ENCODE measurements at regions not wholly inside any gene's neighbourhood (a gene's known extent, or its start where the extent isn't known, plus 50 kb on each side); places are given as distances from the start of the nearest gene placed in this dataset.

- Histone ChIP-seq H3K23ac (ENCODE audit: insufficient read length) (no peak overlapping the region), H3K4ac (replicated peaks; ENCODE audit: insufficient read length, low read depth, low read length) (no peak overlapping the region), H2BK12ac (ENCODE audit: low read depth, low read length) (no peak overlapping the region), H3K9me3 (ENCODE audit: insufficient read depth in 2 of 2, low read depth in 1 of 2, low read length in 1 of 2) (no peaks in the 10 kb centered on the region), H2AK5ac (ENCODE audit: low read depth, low read length) (no peak overlapping the region), H3K23me2 (ENCODE audit: low read depth, low read length) (no peaks in the 10 kb centered on the region), H3K18ac (ENCODE audit: extremely low read depth, low read length) (no peak overlapping the region), H4K8ac (ENCODE audit: extremely low read depth, insufficient read depth, low read length) (no peak overlapping the region), H3K4me3 (ENCODE audit: extremely low read depth in 1 of 4, insufficient read depth in 2 of 4, low read depth in 3 of 4, low read length in 4 of 4) (no peak overlapping the region), H4K91ac (replicated peaks; ENCODE audit: insufficient read length, low read length) (no peak overlapping the region), H3K36me3 (ENCODE audit: control insufficient read depth in 2 of 4, insufficient read depth in 4 of 4, low read length in 3 of 4) (no peaks in the 10 kb centered on the region), H3K9ac (replicated peaks in 1 of 4; ENCODE audit: extremely low read depth in 1 of 4, low read depth in 3 of 4, low read length in 3 of 4) (no peak overlapping the region), H3K27ac (ENCODE audit: low read depth, low read length) (no peak overlapping the region), H2AFZ (ENCODE audit: low read length) (no peak overlapping the region), H3K79me1 (ENCODE audit: low read depth, low read length) (no peaks in the 10 kb centered on the region), H3K4me1 (replicated peaks in 1 of 4; ENCODE audit: control insufficient read depth in 3 of 4, insufficient read depth in 4 of 4, low read length in 3 of 4) (peaks cover 0 to under 1% (median 0%) of the 10 kb centered on the region in 4 experiments; a peak in 1 of 7 replicates), H3K27me3 (replicated peaks in 1 of 4; ENCODE audit: control insufficient read depth in 3 of 4, extremely low read depth in 1 of 4, insufficient read depth in 3 of 4, low read length in 3 of 4) (no peaks in the 10 kb centered on the region), H3K79me2 (ENCODE audit: control insufficient read depth in 1 of 2, insufficient read depth in 2 of 2, low read length in 2 of 2) (no peaks in the 10 kb centered on the region), H4K5ac (ENCODE audit: insufficient read length, low read depth, low read length) (no peak overlapping the region), H3K4me2 (ENCODE audit: insufficient read depth in 1 of 2, low read depth in 2 of 2, low read length in 2 of 2) (no peak overlapping the region), H2BK5ac (ENCODE audit: low read depth, low read length) (no peak overlapping the region), H3K56ac (replicated peaks; ENCODE audit: insufficient read length, low read depth, low read length) (no peak overlapping the region), H2BK15ac (ENCODE audit: low read length) (no peak overlapping the region), H4K20me1 (replicated peaks in 1 of 2; ENCODE audit: control insufficient read depth in 1 of 2, insufficient read depth in 2 of 2, low read length in 2 of 2) (no peaks in the 10 kb centered on the region), H2BK120ac (replicated peaks; ENCODE audit: low read depth, low read length) (no peak overlapping the region), H3K14ac (ENCODE audit: insufficient read length) (no peak overlapping the region), H2BK20ac (ENCODE audit: low read length) (no peak overlapping the region)
- no peak for FAIRE-seq
- TF ChIP-seq TBP (IDR thresholded peaks at IDR 0.05; ENCODE audit: low read depth, low read length): no peak
- TF ChIP-seq CTCF (IDR thresholded peaks at IDR 0.05; ENCODE audit: control extremely low read depth in 1 of 3, insufficient read depth in 1 of 3, low read depth in 1 of 3, low read length in 3 of 3): no peak
- TF ChIP-seq, protein P1, sequence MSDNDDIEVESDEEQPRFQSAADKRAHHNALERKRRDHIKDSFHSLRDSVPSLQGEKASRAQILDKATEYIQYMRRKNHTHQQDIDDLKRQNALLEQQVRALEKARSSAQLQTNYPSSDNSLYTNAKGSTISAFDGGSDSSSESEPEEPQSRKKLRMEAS (IDR thresholded peaks at IDR 0.05): no peak
- TF ChIP-seq JUND (IDR thresholded peaks at IDR 0.05; ENCODE audit: low read length): no peak
- TF ChIP-seq NANOG (IDR thresholded peaks at IDR 0.05; ENCODE audit: insufficient read depth, low read depth, low read length, poor library complexity, severe bottlenecking): no peak
- ChIA-PET CTCF (ENCODE audit: partially characterized antibody) (interaction anchor here (2.6 kb wide), 1 partner anchor 23 kb away, joined by 8 read pairs; no protein-coding TSS in a partner anchor), POLR2A (ENCODE audit: partially characterized antibody) (no interaction called here)
- DNase-seq (ENCODE audit: low read depth in 1 of 2, low spot score in 2 of 2): no peak
- WGBS, 2 experiments (ENCODE audit: extremely low coverage in 1 of 2, insufficient coverage in 1 of 2, insufficient read length in 1 of 2, insufficient replicate concordance in 2 of 2, low coverage in 1 of 2, low lambda C conversion rate in 2 of 2, missing lambda C conversion rate in 1 of 2): 93% methylated on average over 2 of the region's 2 CpGs; no CpG with 5 or more reads in 1 of the 2 experiments
These were observed 65.7 kb downstream of the IL21 start for GRCh38 chr4:122555216-122555615.
